Pancreas (tissue), 10 donors: ENCODE measurements at regions not wholly inside any gene's neighbourhood (a gene's known extent, or its start where the extent isn't known, plus 50 kb on each side); places are given as distances from the start of the nearest gene placed in this dataset.

ENCODE experiments used
- ATAC-seq, 4 donors: fragments of 200-7000 bp; cut with Tn5 transposase; one replicate each; pipeline versions ENCODE4 v1.8.0 to v1.9.1; 2020; ENCODE audit warnings: mild to moderate bottlenecking in 4 of 4, moderate library complexity in 4 of 4
- DNase-seq, 6 donors: peaks; one replicate each; pipeline ENCODE4 v3.0.0-alpha.2; 2020
- FAIRE-seq: peaks from 2 replicates; lab custom pipeline; 2012; peaks lifted over from hg19 to GRCh38; lab: Jason Lieb, UNC
- H3K27ac ChIP-seq, 4 donors: fragments of 200-600 bp; sonication (generic); 1 replicate in 3 of 4; 2 replicates in 1 of 4; pipeline versions ENCODE4 v1.5.0 to v1.8.0; 2020
- H3K27me3 ChIP-seq, 4 donors: fragments of 200-600 bp; one replicate each; pipeline ENCODE4 v1.8.0; 2021
- H3K36me3 ChIP-seq, 3 donors: fragments of 200-600 bp; sonication (generic) in 1 of 3; one replicate each; pipeline versions ENCODE4 v1.5.0 to v1.8.0; 2020 to 2021
- H3K4me1 ChIP-seq, 3 donors: fragments of 200-600 bp; one replicate each; pipeline ENCODE4 v1.8.0; 2021
- H3K4me3 ChIP-seq, 4 donors: fragments of 200-600 bp; sonication (generic) in 2 of 4; one replicate each; pipeline versions ENCODE4 v1.5.0 to v1.8.0; 2020 to 2021
- H3K9me3 ChIP-seq, 4 donors: fragments of 200-600 bp; one replicate each; pipeline ENCODE4 v1.8.0; 2021
- WGBS, 2 donors: extraction: QIAGEN DNeasy Blood & Tissue Kit; methylation state at CpG; one replicate each; pipeline ENCODE4 v1.1.7; 2013; 5-methylcytosine and 5-hydroxymethylcytosine counted together
- intact Hi-C, 3 donors: fragments of 100-400 bp; cut with DNase I; formaldehyde crosslinking; loops; one replicate each; pipeline versions ENCODE4 v1.11.1 to v1.14.2; 2022
- TF ChIP-seq, protein P1 (sequence below), 4 donors: fragments of 200-600 bp; sonication (generic) in 3 of 4; IDR thresholded peaks; one replicate each; pipeline versions ENCODE4 v1.5.0 to v1.8.0; 2021; ENCODE audit warnings: antibody characterized with exemption in 4 of 4
- donor health status: healthy with polysubstance abuse.
- donor health status: DM: no; HTN: no; CAD: no; lungs with moderate emphysema.
- donor health status: DM: no; HTN: no; CAD: no.
- donor health status: control.
- donor health status: control.
- donor health status: Bipolar disorder and iron deficiency.
- donor health status: DM: yes; HTN: yes; CAD: no.
- donor health status: DM: no; HTN: no; CAD: no.
- donor health status: DM: no; HTN: no; CAD: no.
- donor health status: DM: yes; HTN: yes; CAD: no.

DNA sequence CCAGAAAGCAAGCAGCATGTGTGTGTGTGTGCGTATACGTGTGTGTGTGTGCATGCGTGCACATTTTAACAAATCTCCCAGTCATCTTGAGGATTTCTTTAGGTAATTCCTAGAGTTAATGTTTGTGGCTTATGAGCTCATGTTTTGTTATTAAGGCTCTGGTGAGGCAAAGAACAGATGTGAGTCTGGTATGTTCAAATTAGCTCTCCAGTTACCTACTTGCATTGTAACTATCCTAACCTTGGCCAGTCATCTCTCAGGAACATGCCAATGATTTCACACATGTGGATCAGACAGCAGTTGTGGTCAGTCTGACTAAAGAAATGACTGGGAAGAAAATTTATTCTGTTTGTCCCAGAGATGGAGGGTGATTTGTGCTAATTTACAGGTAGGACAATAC, 163.1 kb downstream of the IZUMO3 start:
- TF ChIP-seq, protein P1, sequence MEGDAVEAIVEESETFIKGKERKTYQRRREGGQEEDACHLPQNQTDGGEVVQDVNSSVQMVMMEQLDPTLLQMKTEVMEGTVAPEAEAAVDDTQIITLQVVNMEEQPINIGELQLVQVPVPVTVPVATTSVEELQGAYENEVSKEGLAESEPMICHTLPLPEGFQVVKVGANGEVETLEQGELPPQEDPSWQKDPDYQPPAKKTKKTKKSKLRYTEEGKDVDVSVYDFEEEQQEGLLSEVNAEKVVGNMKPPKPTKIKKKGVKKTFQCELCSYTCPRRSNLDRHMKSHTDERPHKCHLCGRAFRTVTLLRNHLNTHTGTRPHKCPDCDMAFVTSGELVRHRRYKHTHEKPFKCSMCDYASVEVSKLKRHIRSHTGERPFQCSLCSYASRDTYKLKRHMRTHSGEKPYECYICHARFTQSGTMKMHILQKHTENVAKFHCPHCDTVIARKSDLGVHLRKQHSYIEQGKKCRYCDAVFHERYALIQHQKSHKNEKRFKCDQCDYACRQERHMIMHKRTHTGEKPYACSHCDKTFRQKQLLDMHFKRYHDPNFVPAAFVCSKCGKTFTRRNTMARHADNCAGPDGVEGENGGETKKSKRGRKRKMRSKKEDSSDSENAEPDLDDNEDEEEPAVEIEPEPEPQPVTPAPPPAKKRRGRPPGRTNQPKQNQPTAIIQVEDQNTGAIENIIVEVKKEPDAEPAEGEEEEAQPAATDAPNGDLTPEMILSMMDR (IDR thresholded peaks at IDR 0.05) = no peak
- no peak overlapping the region for H3K4me3 ChIP-seq
- no peaks in the 10 kb centered on the region for H3K9me3 ChIP-seq
- no peak for ATAC-seq
- no peak for DNase-seq
- no peaks in the 10 kb centered on the region for H3K27me3 ChIP-seq
- no peaks in the 10 kb centered on the region for H3K36me3 ChIP-seq
- H3K4me1 ChIP-seq = no peaks in the 10 kb centered on the region
- 82% methylated on average over 3 of the region's 3 CpGs for WGBS, 2 donors
- no peak overlapping the region for H3K27ac ChIP-seq
- intact Hi-C loops = no loop called here
- no peak for FAIRE-seq

DNA sequence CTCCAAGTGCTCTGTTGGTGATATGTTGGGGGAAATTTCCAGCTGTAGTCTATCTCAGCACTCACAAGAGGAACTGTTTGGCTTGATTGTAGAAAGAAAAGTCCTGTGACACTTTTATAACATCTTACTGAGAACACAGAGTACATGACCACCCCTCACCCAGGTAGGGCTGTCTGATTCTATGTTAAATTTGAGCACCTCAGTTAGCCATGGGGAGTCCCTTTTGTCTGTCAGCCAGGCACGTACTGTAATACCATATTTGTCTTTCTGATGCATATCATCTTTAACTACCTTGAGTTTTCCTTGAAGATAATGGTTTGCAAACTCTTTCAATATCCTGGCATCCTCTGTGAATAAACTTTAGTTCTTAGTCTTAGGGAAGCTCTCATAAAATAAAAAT, 164.5 kb downstream of the IZUMO3 start:
- H3K4me3 ChIP-seq = no peak overlapping the region
- ATAC-seq = no peak
- no peaks in the 10 kb centered on the region for H3K9me3 ChIP-seq
- no peaks in the 10 kb centered on the region for H3K27me3 ChIP-seq
- no peak overlapping the region for H3K27ac ChIP-seq
- H3K36me3 ChIP-seq = no peaks in the 10 kb centered on the region
- TF ChIP-seq, protein P1 (IDR thresholded peaks at IDR 0.05) = no peak
- FAIRE-seq = no peak
- intact Hi-C loops = no loop called here
- no peaks in the 10 kb centered on the region for H3K4me1 ChIP-seq
- DNase-seq = no peak
- 34 to 42% methylated on average over 1 of the region's 1 CpG for WGBS, 2 donors

DNA sequence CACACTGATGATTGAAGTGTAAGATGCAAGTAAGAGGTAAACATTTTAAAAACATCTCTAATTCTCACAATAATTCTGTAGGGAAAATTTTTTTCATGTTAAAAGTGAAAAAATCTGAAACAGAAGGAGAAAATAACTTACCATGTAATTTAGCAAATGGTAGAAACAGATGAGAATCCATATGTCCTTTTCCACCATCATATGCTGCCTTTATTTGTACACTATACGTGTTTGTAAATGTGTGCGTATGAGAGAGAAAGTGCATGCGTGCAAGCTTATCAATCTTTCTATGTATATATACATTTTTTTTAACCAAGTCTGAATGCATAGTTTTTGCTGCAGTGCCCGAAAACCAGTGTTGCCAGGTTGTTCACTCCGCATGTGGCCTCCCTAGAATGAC, 186.7 kb downstream of the IZUMO3 start:
- no peaks in the 10 kb centered on the region for H3K36me3 ChIP-seq
- H3K27ac ChIP-seq = no peak overlapping the region
- ATAC-seq (no peak), DNase-seq (no peak), FAIRE-seq (no peak)
- WGBS, 2 donors = 65 to 80% methylated on average over 5 of the region's 5 CpGs
- intact Hi-C loops = no loop called here
- no peaks in the 10 kb centered on the region for H3K9me3 ChIP-seq
- TF ChIP-seq, protein P1 (IDR thresholded peaks at IDR 0.05) = no peak
- no peaks in the 10 kb centered on the region for H3K4me1 ChIP-seq
- H3K27me3 ChIP-seq = no peaks in the 10 kb centered on the region
- H3K4me3 ChIP-seq = no peak overlapping the region

DNA sequence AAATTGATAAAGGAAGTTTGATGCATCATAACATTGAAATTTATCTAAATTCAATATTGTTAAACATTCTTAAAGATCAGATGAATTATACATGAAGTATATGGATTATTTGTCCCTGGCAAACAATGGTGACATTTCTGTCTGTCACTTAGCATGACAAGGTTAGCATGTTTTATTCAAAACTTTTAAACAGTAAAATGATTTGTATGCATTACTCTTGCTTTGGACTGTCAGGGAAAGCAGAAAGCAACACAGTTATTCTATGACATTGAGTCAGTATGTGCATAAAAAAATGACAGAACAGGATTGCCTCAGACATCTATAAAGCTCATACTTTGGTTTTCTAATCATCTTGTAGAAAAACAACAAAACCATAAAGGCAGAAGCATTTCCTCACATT, 193.7 kb downstream of the IZUMO3 start:
- intact Hi-C loops = no loop called here
- TF ChIP-seq, protein P1 (IDR thresholded peaks at IDR 0.05) = no peak

DNA sequence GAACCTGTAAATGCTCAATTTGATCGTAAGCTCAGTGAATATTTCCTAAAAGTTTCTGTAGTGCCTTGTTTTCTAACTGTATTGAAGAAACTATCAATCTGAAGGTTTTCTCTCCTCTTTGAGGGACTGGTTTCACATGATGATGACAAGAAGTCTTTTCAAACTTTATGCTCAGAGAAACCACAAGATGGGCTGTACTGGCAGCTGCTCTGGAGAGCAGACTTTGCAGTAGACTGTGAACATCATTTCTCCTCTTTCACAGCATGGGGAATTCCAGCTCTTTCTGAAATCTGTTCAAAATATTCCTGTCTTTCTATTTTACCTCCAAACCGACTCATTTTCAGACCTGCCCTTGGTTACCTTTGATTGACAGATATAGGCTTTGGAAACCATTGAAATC, 194.4 kb downstream of the IZUMO3 start:
- peaks cover 0 to 4% (median 0%) of the 10 kb centered on the region in 3 donors for H3K4me1 ChIP-seq
- H3K4me3 ChIP-seq = no peak overlapping the region
- TF ChIP-seq, protein P1 (IDR thresholded peaks at IDR 0.05) = no peak
- H3K9me3 ChIP-seq = no peaks in the 10 kb centered on the region
- DNase-seq (no peak), FAIRE-seq (no peak), ATAC-seq (no peak)
- no peaks in the 10 kb centered on the region for H3K36me3 ChIP-seq
- no peak overlapping the region for H3K27ac ChIP-seq
- no peaks in the 10 kb centered on the region for H3K27me3 ChIP-seq
- intact Hi-C loops = no loop called here
- WGBS, 2 donors = 24 to 26% methylated on average over 2 of the region's 2 CpGs

More for the DNA sequence above, 193.7 kb downstream of the IZUMO3 start:
- no peak for FAIRE-seq
- no peaks in the 10 kb centered on the region for H3K36me3 ChIP-seq
- no peaks in the 10 kb centered on the region for H3K9me3 ChIP-seq
- ATAC-seq = no peak
- no peaks in the 10 kb centered on the region for H3K27me3 ChIP-seq
- peaks cover 0 to 4% (median 0%) of the 10 kb centered on the region in 3 donors for H3K4me1 ChIP-seq
- no peak overlapping the region for H3K27ac ChIP-seq
- H3K4me3 ChIP-seq = no peak overlapping the region
- DNase-seq = no peak
